ENCODE measurements at regions not wholly inside any gene's neighbourhood (a gene's known extent, or its start where the extent isn't known, plus 50 kb on each side); places are given as distances from the start of the nearest gene placed in this dataset.

DNA sequence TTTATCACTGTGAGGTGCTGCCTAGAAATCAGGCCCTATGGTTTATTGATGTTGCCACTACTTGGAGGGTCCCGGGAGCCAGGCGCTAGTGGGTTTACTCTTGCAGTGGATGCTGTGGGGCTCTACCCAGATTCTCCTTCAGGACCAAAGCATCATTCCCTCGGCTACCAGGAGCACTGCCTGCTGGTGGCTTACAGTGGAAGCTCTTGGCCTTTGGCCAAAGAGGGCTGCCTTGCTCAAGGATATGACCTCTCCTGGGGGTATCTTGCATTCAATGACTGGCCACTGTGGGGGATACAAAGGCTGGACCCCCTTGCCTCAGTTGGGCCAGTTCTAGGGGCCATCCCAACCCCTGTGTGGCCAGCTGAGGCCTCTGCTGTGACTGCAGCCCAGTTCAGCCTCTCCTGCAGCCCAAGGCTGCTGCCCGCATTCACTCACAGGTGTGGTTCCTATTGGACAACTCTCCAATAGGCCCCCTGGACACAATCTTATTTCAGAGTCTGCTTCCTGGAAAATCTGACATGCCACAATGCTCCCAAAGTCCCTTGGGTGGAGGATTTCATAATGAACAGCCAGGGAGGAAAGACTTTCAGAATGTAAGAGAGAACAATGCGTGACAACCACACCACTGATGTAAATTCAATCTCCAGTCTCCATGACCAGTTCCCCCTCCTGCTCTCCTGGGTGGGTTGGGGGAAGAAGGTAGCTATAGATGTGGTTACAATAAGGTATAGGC lies 196.3 kb downstream of the SNX10 start:
- DNase-seq (ENCODE audit: low read depth): no peak

DNA sequence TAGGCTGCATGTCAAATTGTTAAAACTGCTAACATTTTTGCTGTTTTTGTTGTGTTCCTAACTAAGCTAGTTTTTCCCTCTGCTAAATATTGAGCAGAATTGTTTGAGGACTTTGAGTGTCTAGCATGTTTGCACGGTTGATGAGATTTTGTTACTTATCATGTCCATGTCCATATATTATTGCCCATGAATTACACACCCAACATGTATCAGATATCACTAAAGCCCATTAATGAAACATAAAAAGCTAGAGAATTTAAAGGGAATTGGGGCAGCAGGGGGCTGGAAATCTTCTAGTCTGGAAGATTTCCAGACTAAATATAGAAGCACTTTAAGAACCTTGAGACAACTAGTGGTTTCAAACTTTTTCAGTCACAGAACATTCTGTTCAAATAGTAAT lies 197.7 kb downstream of the SNX10 start:
- DNase-seq (ENCODE audit: low read depth): no peak

DNA sequence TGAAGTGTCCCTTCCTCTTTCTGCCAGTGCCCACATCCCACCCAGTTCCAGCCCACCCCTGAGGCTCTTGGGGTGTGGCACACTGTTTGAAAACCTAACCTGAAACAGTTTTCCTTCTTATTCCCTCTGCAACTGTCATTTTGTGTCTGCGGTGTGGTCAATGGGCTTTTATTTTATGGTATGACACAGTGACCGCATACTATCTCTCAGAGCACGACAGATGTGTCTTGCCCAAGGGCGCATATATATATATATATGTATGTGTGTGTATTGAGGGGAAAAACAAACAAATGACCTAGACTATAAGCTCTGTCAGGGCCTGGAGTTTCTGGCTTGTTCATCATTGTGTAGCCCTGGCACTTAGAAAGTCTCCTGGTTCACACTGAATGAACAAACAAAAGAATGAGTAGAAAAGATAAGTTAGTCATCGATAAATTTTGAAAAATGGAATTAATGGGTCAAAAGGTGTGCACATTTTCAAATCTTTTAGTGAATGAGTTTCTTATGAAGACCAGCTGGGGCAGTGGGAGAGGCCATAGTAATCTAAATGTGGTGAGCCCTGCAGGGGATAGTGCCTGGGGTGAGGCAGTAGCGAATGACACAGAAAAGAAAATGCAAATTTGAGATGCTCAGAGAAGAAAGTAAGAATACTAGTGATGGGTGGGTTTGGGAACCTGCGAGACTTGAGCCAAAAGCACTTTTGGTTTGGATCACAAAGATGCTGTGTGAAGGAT lies 198.4 kb downstream of the SNX10 start:
- DNase-seq (ENCODE audit: low read depth): no peak

DNA sequence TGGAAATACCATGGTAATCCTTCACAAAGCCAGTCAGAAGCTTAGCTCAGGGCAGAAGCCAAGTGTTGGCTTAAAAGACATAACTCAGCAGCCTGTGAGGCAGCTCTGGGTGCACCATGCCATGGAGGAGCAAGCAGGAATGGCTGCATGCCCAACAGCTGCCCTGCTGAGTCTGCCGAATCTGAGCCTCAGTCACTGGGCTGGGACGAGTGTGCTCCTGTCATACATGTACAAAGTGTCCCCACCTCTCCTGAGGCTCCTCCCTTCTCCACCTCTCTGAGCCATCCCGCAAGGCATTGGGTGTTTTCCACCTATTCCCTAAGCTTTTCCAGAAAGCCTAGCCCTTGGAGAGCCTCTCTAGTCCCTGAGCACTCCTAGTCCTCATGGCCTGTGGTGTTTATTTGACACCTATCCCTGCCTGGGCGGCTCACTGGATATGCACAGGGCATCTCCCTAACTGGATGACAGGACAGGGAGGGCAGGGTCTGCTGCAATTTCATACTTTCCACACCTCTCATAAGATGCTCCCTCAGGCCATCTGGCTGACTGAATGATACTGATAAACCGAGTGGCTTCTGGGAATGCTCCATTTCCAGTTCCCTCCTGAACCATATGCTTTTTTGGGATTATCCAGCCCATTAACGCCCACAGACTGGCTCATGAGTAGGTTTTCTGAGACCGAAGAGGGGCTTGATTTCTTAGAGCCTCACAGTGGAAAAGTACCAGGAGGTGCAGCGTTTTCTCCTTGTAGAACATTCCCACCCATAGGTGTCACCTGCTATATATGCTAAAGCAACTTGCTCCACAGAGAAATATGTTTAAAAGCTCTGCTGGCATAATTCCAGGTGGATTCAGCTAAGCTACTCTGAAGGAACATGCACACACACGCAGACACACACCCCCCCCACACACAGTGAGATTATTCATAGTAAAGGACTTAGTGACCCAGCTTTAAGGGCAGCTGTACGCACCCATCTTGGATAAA lies 199.3 kb downstream of the SNX10 start:
- no peak for DNase-seq (ENCODE audit: low read depth)

DNA sequence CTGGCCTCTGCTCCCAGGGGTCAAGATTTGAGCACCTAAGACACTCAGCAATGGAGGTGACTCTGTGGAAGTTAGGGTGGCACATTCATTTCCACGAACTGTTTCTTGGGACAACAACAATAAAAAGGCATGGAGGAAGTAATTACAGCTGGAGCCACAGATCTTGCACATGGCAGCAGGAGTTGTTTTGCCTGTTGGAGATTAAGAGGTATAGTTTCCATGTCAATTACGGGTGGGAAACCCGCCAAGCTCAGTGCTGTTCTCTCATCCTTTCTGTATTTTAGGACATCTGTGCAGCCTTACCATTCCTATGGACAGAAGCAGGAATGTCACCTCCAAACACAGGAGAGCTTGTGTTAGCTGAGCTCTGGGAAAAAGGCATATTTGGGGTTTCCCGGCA lies 201.2 kb downstream of the SNX10 start:
- no peak for DNase-seq (ENCODE audit: low read depth)

DNA sequence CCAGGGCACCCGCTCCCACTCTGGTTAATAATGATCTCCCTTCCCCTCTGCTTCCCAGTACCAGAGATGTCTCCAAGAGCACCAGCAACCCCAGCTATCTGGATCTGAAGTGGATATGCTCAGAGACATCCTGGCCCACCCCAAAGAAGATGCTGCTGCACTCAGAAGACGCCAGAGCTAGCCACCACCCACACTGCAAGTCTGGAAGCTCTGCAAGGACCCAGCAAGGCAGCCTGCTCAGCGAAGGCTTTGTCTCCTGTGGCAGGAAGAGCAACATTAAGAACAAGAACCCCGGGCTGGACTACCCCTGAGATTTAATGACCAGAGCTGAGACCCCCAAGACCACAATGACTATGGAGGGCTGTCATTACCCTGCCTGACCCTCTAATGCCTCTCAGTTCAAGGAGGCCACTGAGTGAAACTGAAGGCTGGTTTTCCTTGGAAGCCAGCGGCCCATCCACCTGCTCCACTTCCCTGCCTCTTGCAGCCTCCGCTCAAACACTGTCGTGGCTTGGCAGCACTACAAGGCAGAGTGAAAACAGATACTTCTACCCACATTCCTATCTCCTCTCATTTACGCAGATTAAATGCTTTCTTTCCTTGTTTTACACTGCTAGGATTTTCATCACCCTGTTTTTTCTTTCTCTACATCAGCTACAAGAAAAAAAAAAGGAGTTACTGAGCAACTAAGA lies 202.2 kb downstream of the SNX10 start:
- no peak for DNase-seq (ENCODE audit: low read depth)

DNA sequence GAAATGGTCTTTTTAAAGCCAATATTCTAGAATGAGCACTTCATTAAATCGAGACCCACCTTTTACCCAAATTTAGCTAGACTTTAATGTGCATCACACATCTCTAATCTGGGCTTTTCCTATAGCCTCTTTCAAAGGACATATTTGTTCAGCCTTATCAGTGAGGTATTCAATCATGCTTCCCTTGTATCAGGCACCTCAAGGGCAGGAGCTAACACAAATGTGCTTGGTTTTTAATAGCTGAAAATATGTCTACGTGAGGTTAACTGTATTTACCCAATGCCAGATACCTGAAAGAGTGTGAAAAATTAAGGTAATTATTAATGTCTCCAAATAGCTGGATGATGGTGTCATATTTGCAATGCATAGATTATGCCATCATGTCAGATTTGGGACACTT lies 203.9 kb downstream of the SNX10 start:
- no peak for DNase-seq (ENCODE audit: low read depth)

DNA sequence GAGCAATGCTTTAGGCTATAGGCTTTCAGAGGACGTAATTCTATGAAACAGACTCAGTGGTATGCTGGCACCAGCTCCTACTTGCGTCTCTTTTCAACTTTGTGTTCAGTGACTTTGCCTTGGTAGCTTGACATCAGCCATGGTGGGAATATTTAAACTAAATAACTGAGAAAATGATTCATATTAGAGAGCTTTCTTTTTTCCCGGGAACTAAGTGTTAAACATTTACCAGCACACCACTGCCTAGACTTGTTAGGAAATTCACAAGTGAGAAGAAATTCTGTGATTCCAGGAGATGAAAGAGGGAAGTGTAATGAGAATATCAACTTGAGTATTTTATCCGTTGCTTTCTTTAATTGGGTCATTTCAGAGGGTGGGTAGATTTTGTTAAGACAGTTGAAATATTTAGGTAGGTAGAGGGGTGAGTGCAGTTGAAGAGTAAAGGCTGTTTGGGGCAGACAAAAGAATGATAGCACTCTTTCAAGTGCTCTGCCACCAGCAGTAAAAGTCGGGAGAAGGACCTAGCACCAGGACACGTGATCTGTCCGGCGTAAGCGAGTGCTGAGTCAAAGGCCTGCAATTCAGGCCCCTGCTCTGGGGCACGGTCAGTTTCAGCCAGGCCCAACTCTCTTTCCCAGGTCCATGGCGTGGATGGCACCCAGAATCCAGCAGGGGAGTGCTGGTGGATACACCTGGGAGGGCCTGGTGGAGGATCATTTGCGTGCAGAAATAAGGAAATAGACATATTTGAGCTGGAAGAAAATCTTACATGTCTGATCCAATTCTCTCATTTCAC lies 206.3 kb downstream of the SNX10 start:
- peak; percentile 8 for DNase-seq (ENCODE audit: low read depth)

DNA sequence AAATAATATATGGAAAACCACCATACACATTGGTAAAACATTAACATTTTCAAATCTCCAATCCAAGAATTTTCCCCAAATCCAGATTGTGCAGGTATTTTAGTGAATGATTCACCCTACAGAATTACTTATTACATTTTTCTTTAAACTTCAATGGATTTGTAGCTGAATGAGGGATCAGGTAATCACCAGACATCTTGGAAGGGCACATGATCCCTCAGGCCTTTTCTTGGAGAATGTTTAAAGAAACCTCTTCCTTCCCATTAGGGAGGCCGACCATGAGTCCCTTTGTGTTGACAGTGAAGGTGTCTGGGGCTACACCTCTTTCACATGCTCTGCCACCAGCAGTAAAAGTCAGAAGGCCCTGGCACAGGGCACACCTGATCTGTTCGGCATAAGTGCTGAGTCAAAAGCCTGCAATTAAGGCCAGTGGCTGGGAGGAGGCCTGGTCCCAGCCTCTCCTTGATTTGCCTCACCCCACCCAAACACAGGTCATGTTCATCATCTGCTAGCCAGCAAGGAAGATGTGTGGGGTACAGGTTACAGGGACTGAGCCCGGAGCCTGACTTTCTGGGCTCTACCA lies 207.7 kb downstream of the SNX10 start:
- DNase-seq (ENCODE audit: low read depth): no peak

DNA sequence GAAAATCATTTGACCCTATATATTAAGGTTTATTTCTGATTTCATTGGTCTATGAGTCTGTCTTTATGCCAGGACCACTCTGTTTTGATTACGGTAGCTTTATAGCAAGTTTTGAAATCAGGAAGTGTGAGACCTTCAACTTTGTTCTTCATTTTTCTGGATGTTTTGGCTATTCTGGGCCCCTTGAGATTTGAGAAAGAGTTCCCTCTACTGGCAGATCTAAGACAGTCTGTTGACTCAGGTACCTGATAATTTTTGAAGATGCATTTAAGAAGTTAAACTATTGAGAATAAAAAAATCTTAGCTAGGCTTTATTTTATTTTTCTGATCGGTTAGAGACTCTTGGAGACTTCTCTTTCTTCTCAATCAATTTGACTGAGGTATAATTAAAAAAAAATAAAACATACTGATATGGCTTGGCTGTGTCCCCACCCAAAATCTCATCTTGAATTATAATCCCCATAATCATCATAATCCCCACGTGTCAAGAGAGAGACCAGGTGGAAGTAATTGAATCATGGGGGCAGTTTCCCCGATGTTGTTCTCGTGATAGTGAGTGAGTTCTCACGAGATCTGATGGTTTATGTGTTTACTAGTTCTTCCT lies 209.2 kb downstream of the SNX10 start:
- peak; percentile 11 for DNase-seq (ENCODE audit: low read depth)

DNA sequence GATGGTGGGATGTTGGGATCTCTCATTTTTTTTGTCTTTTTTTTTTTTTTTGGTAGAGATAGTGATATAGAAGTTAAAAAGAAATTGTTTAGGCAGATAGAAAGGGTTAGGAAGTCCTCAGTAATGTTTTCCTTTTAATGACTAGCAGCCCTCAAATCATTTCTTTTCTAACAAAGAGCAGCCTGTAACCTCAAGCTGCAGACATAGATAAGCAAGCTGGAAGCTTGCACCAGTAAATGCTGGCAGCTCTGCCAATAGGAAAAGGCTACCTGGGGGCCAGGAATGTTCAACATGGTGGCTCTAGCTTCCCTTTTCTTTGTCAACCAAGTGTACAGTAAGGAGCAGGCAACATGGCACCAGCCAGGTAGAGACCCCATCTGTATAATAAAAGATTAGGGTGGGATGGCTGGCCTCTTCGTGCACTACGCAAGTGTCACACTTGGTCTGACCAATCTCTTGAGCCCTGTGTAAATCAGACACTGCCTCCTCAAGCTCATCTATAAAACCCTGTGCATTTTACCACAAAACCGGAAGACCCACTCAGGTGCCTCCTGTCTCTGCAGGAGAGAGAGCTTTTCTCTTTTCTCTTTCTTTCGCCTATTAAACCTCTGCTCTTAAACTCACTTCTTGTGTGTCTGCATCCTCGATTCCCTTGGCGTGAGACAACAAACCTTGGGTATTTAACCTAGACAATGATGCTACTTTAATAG lies 212.9 kb downstream of the SNX10 start:
- no peak for DNase-seq (ENCODE audit: low read depth)

DNA sequence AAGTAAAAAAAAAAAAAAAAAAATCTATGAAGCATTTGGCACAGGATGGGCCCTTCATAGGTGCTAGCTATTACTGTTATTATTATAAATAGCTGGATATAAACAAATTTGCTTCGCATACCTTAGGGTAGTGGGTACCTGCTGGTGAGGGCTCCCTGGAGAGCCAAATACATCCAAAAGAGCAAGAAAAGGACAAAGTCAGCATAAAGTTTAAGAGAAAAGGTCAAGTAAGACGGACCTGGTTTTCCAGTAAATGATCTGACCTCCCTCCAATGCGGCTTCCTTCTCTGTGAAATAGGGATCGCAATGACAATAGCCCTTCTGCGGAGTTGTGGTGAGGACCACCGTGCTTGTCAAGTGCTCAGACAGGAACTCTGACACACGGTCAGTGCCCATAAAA lies 214.5 kb downstream of the SNX10 start:
- DNase-seq (ENCODE audit: low read depth): no peak

DNA sequence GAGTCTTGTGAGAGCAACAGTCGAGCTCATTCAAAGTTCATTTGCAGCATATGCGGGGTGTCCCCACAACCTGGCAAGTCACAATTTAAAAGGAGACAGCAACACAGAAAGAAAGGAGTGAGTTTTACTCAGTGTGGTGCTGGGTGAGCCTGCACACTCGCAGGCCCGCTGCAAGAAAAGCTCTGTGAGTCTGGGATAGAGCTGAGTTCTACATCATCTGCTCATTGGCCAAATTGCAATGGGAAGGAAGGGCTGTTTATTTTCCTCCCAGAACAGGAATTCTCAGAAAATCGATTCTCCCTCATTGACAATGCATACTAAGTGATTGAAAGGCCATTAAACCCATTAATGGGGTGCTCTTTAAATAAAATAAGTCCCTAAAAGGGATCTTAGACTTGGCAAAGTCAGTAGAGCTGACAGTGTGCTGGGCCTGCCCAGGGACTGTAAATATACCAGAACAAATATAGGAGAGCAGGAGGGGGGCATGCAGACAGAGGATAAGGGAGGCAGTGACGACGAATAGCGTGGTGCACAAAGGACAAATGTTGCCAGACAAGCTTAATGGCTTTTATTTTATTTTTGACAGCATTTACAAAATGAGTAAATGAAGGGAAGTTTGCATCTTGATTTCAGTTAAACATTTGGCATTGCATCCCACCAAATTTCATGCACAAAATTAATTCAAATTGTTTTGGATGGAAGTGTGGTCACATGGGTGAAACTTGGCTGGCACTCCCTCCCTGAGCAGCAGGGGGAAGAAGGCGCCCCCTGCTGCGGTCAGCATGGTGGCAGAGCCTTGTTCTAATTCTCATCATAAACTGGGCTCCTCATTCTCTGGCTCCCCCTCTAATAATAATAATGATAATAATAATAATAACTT lies 215.7 kb downstream of the SNX10 start:
- DNase-seq (ENCODE audit: low read depth): no peak

DNA sequence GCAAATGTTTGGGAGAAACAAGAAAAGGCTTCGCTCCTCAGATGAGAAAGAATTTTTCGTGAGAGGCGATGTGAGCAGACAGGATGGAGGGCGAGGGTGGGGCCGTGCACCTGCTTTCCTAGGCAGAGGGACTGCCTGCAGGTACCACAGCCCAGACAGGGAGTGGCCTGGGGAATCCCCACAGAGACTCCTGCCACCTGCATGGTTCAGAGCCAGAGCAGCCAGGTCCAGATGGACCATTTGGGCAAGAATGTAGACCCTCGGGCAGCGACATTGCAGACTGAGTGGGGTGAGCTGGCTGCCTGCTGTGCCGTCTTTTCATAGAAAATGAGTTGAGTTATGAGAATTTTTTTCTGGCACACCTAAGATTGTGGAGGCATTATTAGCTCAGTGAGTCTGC lies 216.8 kb downstream of the SNX10 start:
- no peak for DNase-seq (ENCODE audit: low read depth)

DNA sequence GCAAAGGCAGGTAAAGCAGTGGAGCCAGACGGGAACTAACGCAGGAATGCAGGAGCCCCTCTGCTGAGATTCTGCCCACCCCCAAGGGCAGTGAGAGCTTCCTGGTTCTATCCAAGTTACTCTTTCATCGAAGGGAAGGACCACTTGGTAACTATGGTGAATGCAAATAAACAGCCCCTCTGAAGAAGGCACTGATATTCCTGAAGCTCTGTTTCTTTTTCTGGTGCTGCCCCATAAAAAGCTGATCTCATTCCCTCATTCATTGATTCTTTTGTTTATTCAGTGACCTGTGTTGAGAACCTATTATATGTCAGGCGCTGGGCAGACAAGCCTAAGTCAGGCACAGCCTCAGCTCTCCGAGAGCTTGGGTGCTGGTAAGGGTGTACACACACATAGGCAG lies 217.3 kb downstream of the SNX10 start:
- DNase-seq (ENCODE audit: low read depth): no peak

DNA sequence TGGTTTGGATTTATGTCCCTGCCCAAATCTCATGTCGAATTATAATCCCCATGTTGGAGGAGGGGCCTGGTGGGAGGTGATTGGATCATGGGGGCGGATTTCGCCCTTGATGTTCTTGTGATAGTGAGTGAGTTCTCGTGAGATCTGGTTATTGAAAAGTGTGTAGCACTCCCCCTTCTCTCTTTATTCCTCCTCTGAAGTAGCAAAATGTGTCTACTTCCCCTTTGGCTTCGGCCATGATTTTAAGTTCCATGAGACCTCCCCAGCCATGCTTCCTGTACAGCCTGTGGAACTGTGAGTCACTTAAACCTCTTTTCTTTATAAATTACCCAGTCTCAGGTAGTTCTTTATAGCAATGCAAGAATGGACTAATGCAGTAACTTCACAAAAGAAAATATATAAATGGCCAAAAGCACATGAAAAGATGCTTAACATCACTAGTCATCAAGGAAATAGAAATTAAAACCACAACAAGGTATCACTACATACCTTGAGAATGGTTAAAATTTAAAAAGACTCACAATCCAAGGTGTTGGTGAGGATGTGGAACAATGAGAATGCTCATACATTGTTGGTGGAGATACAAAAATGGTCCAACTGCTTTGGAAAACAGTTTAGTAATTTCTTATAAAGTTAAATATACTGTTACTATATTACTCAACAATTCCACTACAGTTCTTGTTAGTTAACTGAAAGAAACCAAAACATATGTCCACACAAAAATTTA lies 218.7 kb downstream of the SNX10 start:
- DNase-seq (ENCODE audit: low read depth): no peak

DNA sequence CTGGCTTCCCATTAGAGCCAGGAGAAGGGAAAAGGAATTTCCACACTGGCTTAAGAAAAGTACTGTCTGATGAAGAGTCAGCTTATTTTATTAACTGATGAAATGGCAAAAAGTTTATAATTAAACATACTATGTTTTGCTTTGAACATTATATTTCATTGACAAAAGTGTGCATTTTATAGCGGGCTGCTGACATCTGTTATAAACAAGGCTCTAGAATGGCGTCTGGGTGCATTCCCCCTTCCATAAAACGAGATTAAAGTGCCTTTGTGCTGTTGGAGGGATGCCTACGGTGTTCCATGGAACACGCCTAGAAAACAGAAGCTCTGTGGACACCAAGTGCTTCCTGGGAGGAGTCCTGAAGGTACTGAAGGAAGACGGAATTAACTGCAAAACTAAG lies 220.2 kb downstream of the SNX10 start:
- DNase-seq (ENCODE audit: low read depth): no peak

DNA sequence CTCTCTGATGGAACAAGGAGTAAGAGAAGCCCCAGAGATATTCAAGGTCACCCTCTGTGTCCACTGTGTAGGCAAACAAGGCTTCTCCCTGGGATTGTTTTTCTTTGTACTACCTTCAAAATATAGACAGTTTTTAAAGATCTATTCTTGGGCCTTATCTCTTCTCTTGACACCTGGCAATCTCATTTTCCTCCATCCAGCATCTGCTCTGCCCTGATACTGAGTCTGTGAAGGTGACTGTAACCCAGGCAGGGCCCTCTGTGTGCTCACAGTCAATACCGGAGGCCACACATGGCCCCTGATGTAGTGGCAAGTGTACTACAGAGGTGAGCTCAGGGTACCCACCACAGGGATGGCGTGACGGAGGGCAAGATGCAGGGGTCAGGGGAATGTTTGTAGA lies 221.1 kb downstream of the SNX10 start:
- no peak for DNase-seq (ENCODE audit: low read depth)

Measured in amniotic epithelial cell (primary cell).